Adrenal gland (tissue), 5 donors: ENCODE measurements at regions not wholly inside any gene's neighbourhood (a gene's known extent, or its start where the extent isn't known, plus 50 kb on each side); places are given as distances from the start of the nearest gene placed in this dataset.

ENCODE experiments used
- CTCF ChIP-seq, 6 experiments: fragments of 450-650 bp in 4 of 6; fragments of 200-600 bp in 2 of 6; sonication (generic) in 1 of 6; IDR thresholded peaks; 1 replicate in 5 of 6; 2 replicates in 1 of 6; pipeline versions ENCODE4 v1.5.1 to v1.8.0; 2016 to 2021; ENCODE audit warnings: antibody characterized with exemption in 6 of 6, mild to moderate bottlenecking in 2 of 6, moderate library complexity in 1 of 6
- POLR2A ChIP-seq, 2 donors: fragments of 450-650 bp; IDR thresholded peaks; one replicate each; pipeline ENCODE4 v1.6.1; 2017; ENCODE audit warnings: antibody characterized with exemption in 2 of 2, mild to moderate bottlenecking in 2 of 2, moderate library complexity in 1 of 2
- donor health status: DM: no; HTN: no; CAD: no.

DNA sequence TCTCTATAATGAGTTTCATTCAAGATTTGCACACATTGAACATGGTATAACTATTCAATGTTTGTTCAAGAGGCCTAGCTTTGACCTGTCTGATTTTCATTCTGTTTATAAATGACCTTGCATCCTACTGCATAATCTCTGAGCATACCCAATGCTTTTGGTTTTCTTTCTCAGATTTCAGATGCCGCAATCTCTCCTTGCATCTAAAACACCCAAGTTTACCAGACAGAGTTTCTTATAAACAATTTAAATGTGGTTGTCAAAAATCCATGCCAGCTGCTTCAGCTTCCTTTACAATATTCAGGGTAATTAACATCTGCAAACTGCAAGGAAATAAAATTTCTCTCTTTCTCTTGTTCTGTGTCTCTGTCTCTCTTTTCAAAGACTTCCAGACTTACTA, 123.0 kb upstream of the PCDH18 start:
- TF ChIP-seq CTCF (IDR thresholded peaks at IDR 0.05) (no peak), POLR2A (IDR thresholded peaks at IDR 0.05) (no peak)
